ENCODE measurements at regions not wholly inside any gene's neighbourhood (a gene's known extent, or its start where the extent isn't known, plus 50 kb on each side); places are given as distances from the start of the nearest gene placed in this dataset.

GRCh38 chr4:133863153-133863552 is 338.4 kb downstream of the PABPC4L start:
- no peak overlapping the region for H4K91ac ChIP-seq (ENCODE audit: insufficient read length, low read depth, low read length)
- H3K27ac ChIP-seq (ENCODE audit: insufficient read length, low read depth, low read length): no peak overlapping the region
- no peak for TF ChIP-seq CTCF (conservative IDR thresholded peaks at IDR 0.05)
- H3K4me3 Mint-ChIP-seq: no peak overlapping the region
- H3K4me1 Mint-ChIP-seq: peaks cover 0 to 6% of the 10 kb centered on the region in 2 experiments; a peak in 1 of 4 replicates
- no peak overlapping the region for H2AFZ ChIP-seq (ENCODE audit: low read length)
- no peak for DNase-seq
- no peaks in the 10 kb centered on the region for H3K79me1 ChIP-seq (ENCODE audit: insufficient read depth, low read depth, low read length, poor library complexity, severe bottlenecking)
- H3K36me3 Mint-ChIP-seq (ENCODE audit: insufficient read depth in 1 of 3, low read depth in 3 of 3): no peaks in the 10 kb centered on the region
- H2BK15ac ChIP-seq (ENCODE audit: low read depth, low read length): no peak overlapping the region
- no peaks in the 10 kb centered on the region for H3K79me2 ChIP-seq (ENCODE audit: insufficient read depth, low read length)
- H2BK20ac ChIP-seq (ENCODE audit: low read depth, low read length, poor library complexity, severe bottlenecking): no peak overlapping the region
- no peak overlapping the region for H3K18ac ChIP-seq (ENCODE audit: insufficient read length, low read depth, low read length)
- no peaks in the 10 kb centered on the region for H3K27me3 Mint-ChIP-seq (ENCODE audit: low read depth)
- no peak overlapping the region for H2BK120ac ChIP-seq (ENCODE audit: low read depth, low read length, poor library complexity, severe bottlenecking)
- H3K9me3 Mint-ChIP-seq: no peaks in the 10 kb centered on the region
- H2BK12ac ChIP-seq (ENCODE audit: insufficient read length, low read depth, low read length): no peak overlapping the region
- no CpG with 5 or more reads among the region's 3 CpGs for WGBS (ENCODE audit: extremely low coverage, insufficient read length, low lambda C conversion rate)
- no peak overlapping the region for H2AK5ac ChIP-seq (ENCODE audit: insufficient read length, low read length)
- H3K14ac ChIP-seq (ENCODE audit: insufficient read depth, low read length): no peak overlapping the region
- no peaks in the 10 kb centered on the region for H3K4me1 ChIP-seq (ENCODE audit: insufficient read depth, low read length)
- H3K23me2 ChIP-seq (ENCODE audit: insufficient read length, low read depth, low read length, poor library complexity, severe bottlenecking): no peaks in the 10 kb centered on the region
- H3K56ac ChIP-seq (ENCODE audit: insufficient read length, low read depth, low read length): no peak overlapping the region
- no peak overlapping the region for H3K27ac Mint-ChIP-seq
- H4K20me1 ChIP-seq (ENCODE audit: control insufficient read depth, insufficient read depth, insufficient read length): no peaks in the 10 kb centered on the region
- H4K8ac ChIP-seq (replicated peaks; ENCODE audit: insufficient read length, low read depth, low read length): no peak overlapping the region
- no peak overlapping the region for H3K4me2 ChIP-seq (ENCODE audit: insufficient read depth, insufficient read length, low read length)
- no peaks in the 10 kb centered on the region for H3K27me3 ChIP-seq (ENCODE audit: insufficient read depth, low read length)
- no peak overlapping the region for H3K23ac ChIP-seq (ENCODE audit: insufficient read length, low read depth, low read length)
- no peak overlapping the region for H3T11ph ChIP-seq (ENCODE audit: low read length)
- H3K9ac ChIP-seq (ENCODE audit: extremely low read depth, insufficient read length, low read length): no peak overlapping the region
- H2BK5ac ChIP-seq (ENCODE audit: insufficient read length, low read length): no peak overlapping the region
- H3K4ac ChIP-seq (ENCODE audit: low read depth, low read length): no peak overlapping the region
- H4K5ac ChIP-seq (ENCODE audit: insufficient read length, low read depth, low read length): no peak overlapping the region
- H3K9me3 ChIP-seq (ENCODE audit: control insufficient read depth, low read depth, low read length): no peaks in the 10 kb centered on the region

Measured in H9 (cell line).